K562 (cell line): ENCODE measurements at regions not wholly inside any gene's neighbourhood (a gene's known extent, or its start where the extent isn't known, plus 50 kb on each side); places are given as distances from the start of the nearest gene placed in this dataset.

ENCODE experiments used
- ATAC-seq: fragments of 200-7000 bp; cut with Tn5 transposase; 3 replicates; pipeline ENCODE4 v1.9.1; 2020; ENCODE audit warnings: moderate library complexity
- BruUV-seq: library from RNA; stranded (reverse); fragments of 400-500 nt; replicated peaks from 2 replicates; lab custom pipeline; 2021; lab: Mats Ljungman, UMichigan
- CTCF ChIA-PET: fragments of 300-600 bp; formaldehyde crosslinking; extraction: SDS; loops from one replicate; lab custom pipeline; 2021; ENCODE audit warnings: low intra/inter-chr PET ratio; lab: Yijun Ruan, JAX
- POLR2A ChIA-PET: fragments of 300-600, 350-650 bp; sonication (Branson Sonifier 250); formaldehyde crosslinking; extraction: SDS; loops from one replicate; lab custom pipeline; 2021; ENCODE audit warnings: antibody characterized with exemption, inconsistent platforms; lab: Yijun Ruan, JAX
- DNase-seq, 4 experiments: peaks; one replicate each; pipeline versions ENCODE4 v3.0.0 to v3.0.0-alpha.2; 2011 to 2018; ENCODE audit warnings: low spot score in 3 of 4, mixed read lengths in 3 of 4; ENCODE audit errors: extremely low read depth in 1 of 4
- FAIRE-seq: peaks from 2 replicates; lab custom pipeline; 2011; peaks lifted over from hg19 to GRCh38; lab: Jason Lieb, UNC
- H2AFZ ChIP-seq: 2 replicates; pipeline ENCODE4 v1.6.0; 2011; ENCODE audit warnings: low read depth, low read length, control low read depth, inconsistent platforms
- H3K27ac ChIP-seq: fragments of 200-600 bp; 3 replicates; pipeline ENCODE4 v1.8.0; 2011; ENCODE audit warnings: low read depth, mild to moderate bottlenecking, control low read depth, inconsistent platforms, low read length, moderate library complexity, mixed read lengths; ENCODE audit errors: extremely low read depth
- H3K27me3 ChIP-seq, 2 experiments: fragments of 300-600 bp in 1 of 2; 2 replicates in 1 of 2; 3 replicates in 1 of 2; pipeline versions ENCODE4 v1.6.0 to v1.8.0; 2011; ENCODE audit warnings: inconsistent platforms in 2 of 2, low read length in 2 of 2, mild to moderate bottlenecking in 1 of 2, mixed read lengths in 1 of 2, moderate library complexity in 1 of 2; ENCODE audit not compliant: control insufficient read depth in 2 of 2, insufficient read depth in 2 of 2
- H3K36me3 ChIP-seq: fragments of 300-600 bp; 3 replicates; pipeline ENCODE4 v1.8.0; 2011; ENCODE audit warnings: mild to moderate bottlenecking, low read length, inconsistent platforms; ENCODE audit not compliant: control insufficient read depth, insufficient read depth
- H3K4me1 ChIP-seq, 2 experiments: fragments of 200-600 bp in 1 of 2; replicated peaks in 1 of 2; 2 replicates in 1 of 2; 3 replicates in 1 of 2; pipeline versions ENCODE4 v1.5.1 to v1.8.0; 2011; ENCODE audit warnings: inconsistent platforms in 2 of 2, low read length in 2 of 2, mild to moderate bottlenecking in 1 of 2, mixed read lengths in 1 of 2, moderate library complexity in 1 of 2; ENCODE audit not compliant: control insufficient read depth in 2 of 2, insufficient read depth in 2 of 2
- H3K4me2 ChIP-seq: 2 replicates; pipeline ENCODE4 v1.6.1; 2011; ENCODE audit warnings: low read length, control low read depth, inconsistent platforms, mixed read lengths; ENCODE audit not compliant: insufficient read depth
- H3K4me3 ChIP-seq: fragments of 200-600 bp; sonication (generic), shearing (Covaris generic); 2 replicates; pipeline ENCODE4 v1.5.1; 2016; ENCODE audit warnings: control low read depth, inconsistent platforms
- H3K79me2 ChIP-seq: fragments of 200-600 bp; 3 replicates; pipeline ENCODE4 v1.8.0; 2011; ENCODE audit warnings: low read length, inconsistent platforms; ENCODE audit not compliant: control insufficient read depth, insufficient read depth
- H3K9ac ChIP-seq, 2 experiments: 2 replicates each; pipeline versions ENCODE4 v1.6.0 to v1.6.1; 2011; ENCODE audit warnings: low read depth in 2 of 2, low read length in 2 of 2, control low read depth in 1 of 2, inconsistent platforms in 1 of 2, mild to moderate bottlenecking in 1 of 2, mixed read lengths in 1 of 2; ENCODE audit not compliant: insufficient read depth in 1 of 2
- H3K9me1 ChIP-seq: one replicate; pipeline ENCODE4 v1.6.0; 2011; ENCODE audit warnings: inconsistent platforms, mild to moderate bottlenecking, low read length, moderate library complexity; ENCODE audit not compliant: control insufficient read depth, insufficient read depth
- H3K9me3 ChIP-seq: replicated peaks from 2 replicates; pipeline ENCODE4 v1.5.1; 2011; ENCODE audit warnings: low read depth, low read length, inconsistent platforms; ENCODE audit not compliant: control insufficient read depth, insufficient read depth
- H4K20me1 ChIP-seq: replicated peaks from 2 replicates; pipeline ENCODE4 v1.6.1; 2011; ENCODE audit warnings: low read length, inconsistent platforms, mixed read lengths; ENCODE audit not compliant: control insufficient read depth, insufficient read depth
- ATF1 ChIP-seq, 2 experiments: fragments of 450-650 bp in 1 of 2; IDR thresholded peaks; 2 replicates each; pipeline ENCODE4 v1.6.1; 2016; ENCODE audit warnings: missing compliant biosample characterization in 1 of 2, missing genetic modification characterization in 1 of 2
- ELK1 ChIP-seq: sonication (generic); formaldehyde crosslinking; IDR thresholded peaks from 2 replicates; pipeline ENCODE4 v1.8.1; 2022; ENCODE audit warnings: missing genetic modification reagents
- HDAC1 ChIP-seq, 2 experiments: fragments of 450-650 bp; IDR thresholded peaks; 2 replicates each; pipeline ENCODE4 v1.6.1; 2016 to 2017; ENCODE audit warnings: inconsistent platforms in 1 of 2, mild to moderate bottlenecking in 1 of 2, moderate library complexity in 1 of 2
- KLF13 ChIP-seq: fragments of 450-650 bp; IDR thresholded peaks from 2 replicates; pipeline ENCODE4 v1.6.1; 2016; ENCODE audit warnings: missing genetic modification characterization, low read depth, mild to moderate bottlenecking, missing compliant biosample characterization, moderate library complexity, borderline replicate concordance
- NEUROD1 ChIP-seq: fragments of 150-350 bp; IDR thresholded peaks from 2 replicates; pipeline ENCODE4 v1.6.1; 2014; ENCODE audit warnings: borderline replicate concordance, low read length, low read depth; ENCODE audit not compliant: partially characterized antibody
- SLC30A9 ChIP-seq: fragments of 250-450 bp; sonication (Bioruptor Pico); IDR thresholded peaks from 2 replicates; pipeline ENCODE4 v1.8.0; 2022; ENCODE audit warnings: mild to moderate bottlenecking, moderate library complexity
- TAF9B ChIP-seq: fragments of 450-650 bp; IDR thresholded peaks from 2 replicates; pipeline ENCODE4 v1.6.1; 2018; ENCODE audit warnings: mild to moderate bottlenecking; ENCODE audit not compliant: partially characterized antibody
- THAP12 ChIP-seq: fragments of 250-450 bp; sonication (Bioruptor Pico); IDR thresholded peaks from 2 replicates; pipeline ENCODE4 v1.9.0; 2021; ENCODE audit warnings: mild to moderate bottlenecking, inconsistent platforms
- ZNF239 ChIP-seq: fragments of 250-450 bp; sonication (Bioruptor Pico); IDR thresholded peaks from 2 replicates; pipeline ENCODE4 v1.4.0; 2020; ENCODE audit warnings: mild to moderate bottlenecking
- ZNF280B ChIP-seq: fragments of 250-450 bp; sonication (Bioruptor Pico); IDR thresholded peaks from 2 replicates; pipeline ENCODE4 v1.5.1; 2021; ENCODE audit warnings: mild to moderate bottlenecking
- ZNF444 ChIP-seq: fragments of 250-450 bp; sonication (Bioruptor Pico); IDR thresholded peaks from 2 replicates; pipeline ENCODE4 v1.4.0; 2020; ENCODE audit warnings: mild to moderate bottlenecking, moderate library complexity
- ZNF830 ChIP-seq: fragments of 250-450 bp; sonication (Bioruptor Pico); IDR thresholded peaks from 2 replicates; pipeline ENCODE4 v1.5.0; 2021; ENCODE audit warnings: mild to moderate bottlenecking
- WGBS: fragments of 100-300 bp; shearing (Covaris generic); methylation state at CpG from one replicate; pipeline ENCODE4 v1.1.6; 2016; ENCODE audit warnings: low coverage, mixed read lengths; ENCODE audit not compliant: insufficient coverage; ENCODE audit errors: missing lambda C conversion rate; 5-methylcytosine and 5-hydroxymethylcytosine counted together
- in situ Hi-C: fragments of 300-500 bp; cut with MboI; formaldehyde crosslinking; loops from 4 replicates; pipeline ENCODE4 v1.15.0; 2018; ENCODE audit warnings: inconsistent platforms, mixed read lengths
- intact Hi-C: fragments of 100-400 bp; cut with micrococcal nuclease; formaldehyde crosslinking; loops from 2 replicates; pipeline ENCODE4 v1.14.2; 2022

- DNase-seq: no peak
- Histone ChIP-seq H3K27ac (no peak overlapping the region), H3K9me3 (no peaks in the 10 kb centered on the region), H3K4me2 (no peak overlapping the region), H3K4me3 (no peak overlapping the region), H4K20me1 (no peaks in the 10 kb centered on the region), H3K9ac (no peak overlapping the region), H3K36me3 (no peaks in the 10 kb centered on the region), H2AFZ (no peak overlapping the region), H3K9me1 (no peaks in the 10 kb centered on the region), H3K4me1 (no peaks in the 10 kb centered on the region), H3K27me3 (no peaks in the 10 kb centered on the region), H3K79me2 (no peaks in the 10 kb centered on the region)
- intact Hi-C loops: no loop called here
- ATAC-seq: no peak
- FAIRE-seq: no peak
- in situ Hi-C loops: no loop called here
- WGBS: 4% methylated on average over 1 of the region's 1 CpG
- TF ChIP-seq ZNF444 (CRISPR knock-in tag) (no peak), THAP12 (CRISPR knock-in tag) (no peak), SLC30A9 (CRISPR knock-in tag) (no peak)
- POLR2A ChIA-PET: no interaction called here
- CTCF ChIA-PET: no interaction called here
- no TSS peak for BruUV-seq
These were observed 136.1 kb upstream of the NOX3 start for GRCh38 chr6:155591741-155592140.

- no peak overlapping the region for H2AFZ ChIP-seq
- H3K27me3 ChIP-seq: no peaks in the 10 kb centered on the region
- H4K20me1 ChIP-seq: no peaks in the 10 kb centered on the region
- ChIA-PET POLR2A (no interaction called here), CTCF (no interaction called here)
- peak; percentile 70; the same call in 2 of the 3 replicates for ATAC-seq
- DNase-seq: no peak
- FAIRE-seq: no peak
- H3K9ac ChIP-seq: no peak overlapping the region
- H3K36me3 ChIP-seq: no peaks in the 10 kb centered on the region
- no peaks in the 10 kb centered on the region for H3K4me1 ChIP-seq
- H3K27ac ChIP-seq: no peak overlapping the region
- WGBS: 9% methylated on average over 2 of the region's 2 CpGs
- no peaks in the 10 kb centered on the region for H3K9me1 ChIP-seq
- in situ Hi-C loops: no loop called here
- intact Hi-C loops: no loop called here
- no peaks in the 10 kb centered on the region for H3K79me2 ChIP-seq
- no peaks in the 10 kb centered on the region for H3K9me3 ChIP-seq
- no TSS peak for BruUV-seq
- H3K4me3 ChIP-seq: no peak overlapping the region
- no peak overlapping the region for H3K4me2 ChIP-seq
- TF ChIP-seq HDAC1 (IDR thresholded peaks at IDR 0.05): no peak
- TF ChIP-seq ZNF280B (CRISPR knock-in tag): no peak
- TF ChIP-seq ATF1 (CRISPR knock-in tag; IDR thresholded peaks at IDR 0.05): no peak
- TF ChIP-seq ATF1 (tag; IDR thresholded peaks at IDR 0.05): no peak
- no peak for TF ChIP-seq ZNF239
- no peak for TF ChIP-seq ZNF830 (CRISPR knock-in tag)
- no peak for TF ChIP-seq NEUROD1
- TF ChIP-seq ELK1 (CRISPR knock-in tag): no peak
- no peak for TF ChIP-seq KLF13 (tag)
- no peak for TF ChIP-seq TAF9B
These were observed 133.6 kb upstream of the NOX3 start for GRCh38 chr6:155589190-155589589.
